GM13976 (cell line): ENCODE measurements at regions not wholly inside any gene's neighbourhood (a gene's known extent, or its start where the extent isn't known, plus 50 kb on each side); places are given as distances from the start of the nearest gene placed in this dataset.

Experiments used
- DNase-seq: peaks from one replicate; pipeline ENCODE4 v3.0.0; 2012; ENCODE audit warnings: low spot score
- CTCF ChIP-seq: IDR thresholded peaks from 2 replicates; pipeline ENCODE4 v1.5.1; 2012; ENCODE audit warnings: borderline replicate concordance, mild to moderate bottlenecking; ENCODE audit not compliant: insufficient read depth; ENCODE audit errors: extremely low read depth, missing control alignments, control extremely low read depth
- in situ Hi-C: fragments of 300-500 bp; cut with MboI; formaldehyde crosslinking; loops from one replicate; pipeline ENCODE4 v1.12.0; 2022; ENCODE audit warnings: low sequenced_read_pairs, mixed read lengths, inconsistent platforms; ENCODE audit not compliant: unreplicated experiment

DNA sequence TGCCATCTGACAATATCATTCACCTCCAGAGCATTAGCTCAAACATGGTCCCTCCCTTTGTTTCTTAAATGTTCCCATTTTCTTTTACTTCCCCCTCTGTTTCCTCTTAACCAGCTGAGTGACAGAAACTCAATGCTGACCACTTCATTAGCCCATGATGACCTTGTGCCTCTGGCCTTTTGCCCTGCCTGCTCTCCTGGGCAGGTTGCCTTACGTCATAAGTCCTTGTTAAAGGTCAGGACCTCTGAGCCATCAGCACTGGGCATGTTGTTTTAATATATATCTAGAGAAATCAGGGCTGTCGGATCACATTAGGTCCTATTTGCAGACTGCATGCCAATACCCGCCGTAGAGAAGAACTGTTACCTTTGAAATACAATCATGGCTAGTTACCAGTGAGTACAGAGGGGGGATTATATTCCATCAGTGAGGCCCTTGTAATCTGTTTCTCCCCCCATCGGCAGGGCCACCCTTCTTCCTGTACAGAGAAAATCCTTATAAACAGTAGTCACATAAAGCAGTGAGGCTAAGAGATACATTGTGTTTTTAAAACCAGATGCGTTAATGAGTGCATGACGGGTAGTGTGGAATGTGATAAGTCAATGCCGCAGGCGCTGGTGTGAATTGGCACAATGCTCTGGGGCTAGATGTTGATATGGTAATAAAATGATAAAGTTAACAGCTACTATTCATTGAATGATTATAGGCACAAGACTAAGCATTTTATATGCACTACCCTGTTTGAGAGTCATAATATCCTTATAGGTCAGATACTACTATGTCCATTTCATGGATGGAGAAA, 94.3 kb upstream of the ZFHX3 start:
- in situ Hi-C loops, result no loop called here
- no peak for TF ChIP-seq CTCF
- no peak for DNase-seq

GRCh38 chr16:73140929-73141328, 93.0 kb upstream of the ZFHX3 start:
- in situ Hi-C loops, result no loop called here
- TF ChIP-seq CTCF, result no peak
- DNase-seq, result no peak

DNA sequence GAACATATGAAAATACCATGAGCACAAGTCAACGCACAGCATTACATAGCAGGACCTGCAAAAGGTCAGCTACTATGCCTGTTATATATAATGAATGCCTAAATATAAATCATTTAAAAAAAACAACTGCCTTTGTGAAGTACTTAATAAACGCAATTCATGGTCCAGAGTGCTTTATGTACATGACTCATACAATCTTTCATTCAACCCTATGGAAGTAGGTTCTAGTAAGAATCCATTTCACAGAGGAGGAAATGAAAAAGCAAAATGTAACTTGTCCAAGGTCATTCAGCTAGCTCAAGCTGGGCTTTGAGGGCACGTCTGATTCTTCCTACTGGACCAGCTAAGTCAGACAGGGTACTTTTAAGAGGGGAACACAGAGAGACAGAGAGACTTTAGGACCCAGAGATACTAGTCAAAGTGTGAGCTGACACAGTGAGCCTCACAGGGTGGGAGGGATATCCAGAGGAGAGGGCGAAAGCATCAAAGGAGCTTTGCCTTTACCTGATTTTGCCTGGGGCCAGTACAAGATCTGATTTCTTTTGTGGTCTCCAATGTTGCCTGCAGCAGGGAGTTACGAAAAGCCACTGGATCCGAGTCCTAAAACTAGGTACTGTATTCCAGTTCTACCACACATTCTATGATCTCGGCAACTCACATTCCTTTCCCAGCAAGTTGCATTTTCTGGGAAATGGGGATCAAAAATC, 83.4 kb upstream of the ZFHX3 start:
- no peak for TF ChIP-seq CTCF
- no peak for DNase-seq
- in situ Hi-C loops, result no loop called here

DNA sequence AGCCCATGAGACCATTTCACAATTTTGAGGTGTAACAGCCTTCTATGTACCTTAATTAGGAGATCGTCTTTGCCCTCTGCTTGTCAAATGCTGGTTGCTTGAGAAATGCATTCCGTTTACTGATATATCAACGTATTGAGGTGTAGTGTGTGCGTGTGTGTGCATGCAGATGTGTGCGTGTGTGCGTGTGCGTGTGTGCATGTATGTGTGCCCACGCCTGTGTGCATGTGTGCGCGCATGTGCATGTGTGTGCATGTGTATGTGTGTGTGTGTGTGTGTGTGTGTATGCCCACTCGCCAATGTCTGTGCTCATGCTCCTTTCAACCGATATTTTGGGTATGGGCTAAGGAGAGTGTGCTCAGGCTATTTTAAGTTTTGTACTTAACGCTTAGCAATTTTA, 81.5 kb upstream of the ZFHX3 start:
- no peak for DNase-seq
- in situ Hi-C loops, result no loop called here
- TF ChIP-seq CTCF, result no peak

DNA sequence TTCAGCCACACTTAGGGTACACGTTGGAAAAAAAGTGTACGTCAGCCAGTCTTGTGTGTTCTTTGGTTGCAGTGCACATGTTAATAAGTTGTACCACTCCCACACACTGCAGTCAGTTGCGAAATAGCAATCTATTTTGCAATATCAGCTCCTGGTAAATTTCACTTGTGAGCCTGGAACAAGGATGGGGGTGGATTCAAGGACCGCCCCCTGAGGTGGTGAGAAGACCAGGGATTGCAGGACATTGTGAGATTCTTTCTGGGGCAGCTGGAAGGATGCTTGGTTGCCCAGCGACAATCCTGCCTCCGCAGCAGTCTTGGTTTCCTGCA, 78.6 kb upstream of the ZFHX3 start:
- in situ Hi-C loops, result no loop called here
- no peak for TF ChIP-seq CTCF
- DNase-seq, result no peak

GRCh38 chr16:73125850-73126524, 78.1 kb upstream of the ZFHX3 start:
- DNase-seq, result no peak
- in situ Hi-C loops, result no loop called here
- no peak for TF ChIP-seq CTCF
